ENCODE measurements at regions not wholly inside any gene's neighbourhood (a gene's known extent, or its start where the extent isn't known, plus 50 kb on each side); places are given as distances from the start of the nearest gene placed in this dataset.

DNA sequence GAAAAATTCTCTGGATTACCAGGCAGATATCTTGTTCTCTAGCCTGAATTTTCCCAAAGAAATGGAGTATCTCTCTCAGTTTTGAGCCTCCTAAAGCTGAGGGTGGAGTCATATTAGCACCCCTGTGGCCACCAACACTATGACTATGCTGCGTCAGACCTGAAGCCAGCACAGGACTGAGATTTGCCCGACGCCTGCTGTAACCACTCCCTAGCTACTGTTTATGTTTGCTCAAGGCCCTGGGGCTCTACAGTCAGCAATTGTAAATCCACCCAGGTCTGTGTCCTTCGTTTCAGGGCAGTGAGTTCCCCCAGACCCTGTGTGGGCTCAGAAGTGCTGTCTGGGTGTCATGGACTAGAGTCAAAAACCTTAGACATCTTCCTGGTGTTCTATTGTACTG, 61.4 kb downstream of the ZXDA start:
- no peak for DNase-seq (ENCODE audit: low spot score in 2 of 2)
- Histone ChIP-seq H3K4me1 (no peaks in the 10 kb centered on the region), H3K36me3 (no peaks in the 10 kb centered on the region), H3K27ac (no peak overlapping the region), H3K9me3 (peaks cover 0 to 25% (median 5%) of the 10 kb centered on the region in 4 donors), H3K27me3 (no peaks in the 10 kb centered on the region), H3K4me3 (no peak overlapping the region)
- 71 to 90% methylated on average over 2 to 4 of the region's 4 CpGs for WGBS, 2 donors
- TF ChIP-seq POLR2A (IDR thresholded peaks at IDR 0.05) (no peak), EP300 (IDR thresholded peaks at IDR 0.05) (no peak)
- TF ChIP-seq, protein P1, sequence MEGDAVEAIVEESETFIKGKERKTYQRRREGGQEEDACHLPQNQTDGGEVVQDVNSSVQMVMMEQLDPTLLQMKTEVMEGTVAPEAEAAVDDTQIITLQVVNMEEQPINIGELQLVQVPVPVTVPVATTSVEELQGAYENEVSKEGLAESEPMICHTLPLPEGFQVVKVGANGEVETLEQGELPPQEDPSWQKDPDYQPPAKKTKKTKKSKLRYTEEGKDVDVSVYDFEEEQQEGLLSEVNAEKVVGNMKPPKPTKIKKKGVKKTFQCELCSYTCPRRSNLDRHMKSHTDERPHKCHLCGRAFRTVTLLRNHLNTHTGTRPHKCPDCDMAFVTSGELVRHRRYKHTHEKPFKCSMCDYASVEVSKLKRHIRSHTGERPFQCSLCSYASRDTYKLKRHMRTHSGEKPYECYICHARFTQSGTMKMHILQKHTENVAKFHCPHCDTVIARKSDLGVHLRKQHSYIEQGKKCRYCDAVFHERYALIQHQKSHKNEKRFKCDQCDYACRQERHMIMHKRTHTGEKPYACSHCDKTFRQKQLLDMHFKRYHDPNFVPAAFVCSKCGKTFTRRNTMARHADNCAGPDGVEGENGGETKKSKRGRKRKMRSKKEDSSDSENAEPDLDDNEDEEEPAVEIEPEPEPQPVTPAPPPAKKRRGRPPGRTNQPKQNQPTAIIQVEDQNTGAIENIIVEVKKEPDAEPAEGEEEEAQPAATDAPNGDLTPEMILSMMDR (IDR thresholded peaks at IDR 0.05): no peak

DNA sequence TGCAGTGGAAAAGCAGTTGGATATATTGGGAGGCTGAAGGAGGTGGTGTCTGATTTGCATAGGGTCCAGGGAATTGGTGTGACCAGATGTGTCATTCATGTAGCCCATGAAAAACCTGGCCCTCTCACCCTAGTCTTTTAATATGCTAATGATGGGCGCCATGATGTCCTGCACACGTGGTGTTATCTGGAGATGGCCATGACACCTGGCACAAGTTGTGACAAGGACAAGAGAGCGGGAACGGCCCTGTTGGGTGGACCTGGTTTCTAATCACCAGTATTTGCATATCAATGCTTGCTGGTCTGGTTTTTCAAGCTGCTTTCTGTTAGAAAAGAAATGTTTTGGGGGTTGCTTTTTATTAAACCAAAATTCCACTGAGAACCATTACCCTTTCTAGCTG, 87.4 kb downstream of the ZXDA start:
- no peak for TF ChIP-seq POLR2A (IDR thresholded peaks at IDR 0.05)
- no peak for TF ChIP-seq EP300 (IDR thresholded peaks at IDR 0.05)
- TF ChIP-seq, protein P1 (IDR thresholded peaks at IDR 0.05): no peak
- Histone ChIP-seq H3K27me3 (peaks cover 0 to 4% of the 10 kb centered on the region in 2 donors), H3K27ac (no peak overlapping the region), H3K36me3 (no peaks in the 10 kb centered on the region), H3K9me3 (no peaks in the 10 kb centered on the region), H3K4me1 (no peaks in the 10 kb centered on the region), H3K4me3 (no peak overlapping the region)
- no peak for DNase-seq (ENCODE audit: low spot score in 2 of 2)
- 64 to 67% methylated on average over 4 of the region's 4 CpGs for WGBS, 2 donors

DNA sequence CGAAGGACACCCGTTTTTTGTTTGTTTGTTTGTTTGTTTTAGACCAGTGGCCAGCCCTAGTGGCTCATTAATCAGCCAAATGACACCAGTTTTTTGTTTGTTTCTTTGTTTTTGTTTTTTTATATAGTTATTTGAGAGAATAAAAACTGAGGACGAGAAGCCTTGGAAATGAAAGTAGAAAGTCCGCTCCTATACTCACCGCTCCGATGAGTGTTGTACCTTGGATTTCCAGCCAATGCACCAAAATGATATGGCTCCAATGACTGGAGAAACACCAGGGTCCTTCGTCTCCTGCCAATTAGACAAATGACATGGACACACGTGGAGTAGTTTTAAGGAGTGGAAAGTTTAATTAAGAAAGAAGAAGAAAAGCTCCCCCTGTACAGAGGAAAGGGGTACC, 87.9 kb downstream of the ZXDA start:
- peak overlapping the region in 1 of 4 donors; percentile 34 for H3K4me3 ChIP-seq
- H3K27me3 ChIP-seq: peaks cover 0 to 4% of the 10 kb centered on the region in 2 donors
- H3K36me3 ChIP-seq: no peaks in the 10 kb centered on the region
- TF ChIP-seq, protein P1 (IDR thresholded peaks at IDR 0.05): no peak
- no peak for TF ChIP-seq EP300 (IDR thresholded peaks at IDR 0.05)
- no peak for TF ChIP-seq POLR2A (IDR thresholded peaks at IDR 0.05)
- H3K27ac ChIP-seq: no peak overlapping the region
- no peaks in the 10 kb centered on the region for H3K4me1 ChIP-seq
- no peak for DNase-seq (ENCODE audit: low spot score in 2 of 2)
- 55 to 64% methylated on average over 8 of the region's 8 CpGs for WGBS, 2 donors
- no peaks in the 10 kb centered on the region for H3K9me3 ChIP-seq

DNA sequence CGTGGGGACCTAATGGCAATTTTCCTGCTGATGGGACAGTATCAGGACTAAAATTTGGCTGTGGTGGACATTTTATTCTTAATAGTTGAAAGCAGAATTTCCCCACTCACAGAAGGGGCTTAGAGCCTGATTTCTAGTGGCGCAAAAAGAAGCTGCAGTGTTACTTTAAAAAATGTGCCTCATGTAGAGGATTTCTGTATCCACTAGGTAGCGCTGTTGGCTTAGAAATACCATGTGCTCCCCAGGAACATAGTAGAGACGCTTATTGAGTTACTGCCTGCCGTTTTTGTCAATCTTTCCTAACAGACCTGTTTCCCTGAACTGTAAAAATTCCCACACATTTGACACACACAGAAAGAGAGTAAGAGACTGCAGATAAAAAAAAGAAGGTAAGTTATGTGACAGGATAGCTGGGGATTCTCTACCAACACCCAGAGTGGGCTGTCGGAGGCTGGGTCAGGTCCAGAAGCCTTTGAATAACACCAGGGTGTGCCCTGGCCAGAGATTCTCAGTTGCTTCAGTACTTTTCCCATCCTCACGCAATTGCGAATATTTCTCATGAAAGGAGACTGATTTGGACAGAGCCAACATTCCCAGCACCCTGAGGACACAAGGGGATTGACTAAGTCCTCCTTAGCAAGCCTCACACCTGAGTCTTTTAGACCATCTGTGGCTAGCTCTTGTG, 88.4 kb downstream of the ZXDA start:
- H3K27ac ChIP-seq: no peak overlapping the region
- no peak for TF ChIP-seq POLR2A (IDR thresholded peaks at IDR 0.05)
- TF ChIP-seq, protein P1 (IDR thresholded peaks at IDR 0.05): peak; percentile 35 to 77 (median 66)
- H3K36me3 ChIP-seq: no peaks in the 10 kb centered on the region
- WGBS, 2 donors: 18 to 25% methylated on average over 8 of the region's 8 CpGs
- peaks cover 0 to 4% of the 10 kb centered on the region in 2 donors for H3K27me3 ChIP-seq
- peak overlapping the region in 1 of 4 donors; percentile 34 for H3K4me3 ChIP-seq
- no peaks in the 10 kb centered on the region for H3K9me3 ChIP-seq
- H3K4me1 ChIP-seq: no peaks in the 10 kb centered on the region
- peak in 1 of 2 donors; percentile 41 for DNase-seq (ENCODE audit: low spot score in 2 of 2)

DNA sequence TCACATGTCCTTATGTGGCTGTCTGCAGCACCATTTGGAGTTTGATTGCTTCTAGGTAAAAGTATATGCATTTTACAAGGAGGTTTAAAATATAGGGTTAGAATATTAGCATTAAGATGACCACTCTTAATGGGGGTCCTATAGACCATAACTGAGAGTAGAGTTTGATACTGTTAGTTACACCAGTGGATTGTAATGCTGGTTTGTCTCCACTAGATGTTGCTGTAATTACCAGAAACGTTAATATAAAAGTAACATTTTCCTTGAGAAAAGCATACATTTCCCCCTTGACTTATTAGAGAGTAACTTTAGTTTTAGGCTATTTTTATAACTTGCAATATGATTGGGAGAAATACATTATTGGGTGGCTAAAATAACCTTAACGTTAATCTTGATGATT, 93.0 kb downstream of the ZXDA start:
- H3K36me3 ChIP-seq: no peaks in the 10 kb centered on the region
- no peaks in the 10 kb centered on the region for H3K4me1 ChIP-seq
- no peak overlapping the region for H3K4me3 ChIP-seq
- peaks cover 0 to 4% of the 10 kb centered on the region in 2 donors for H3K27me3 ChIP-seq
- TF ChIP-seq EP300 (IDR thresholded peaks at IDR 0.05) (no peak), POLR2A (IDR thresholded peaks at IDR 0.05) (no peak)
- TF ChIP-seq, protein P1 (IDR thresholded peaks at IDR 0.05): peak in 2 of 5 experiments; percentile 7 to 38
- no peak overlapping the region for H3K27ac ChIP-seq
- WGBS, 2 donors: 16 to 33% methylated on average over 2 of the region's 2 CpGs
- DNase-seq (ENCODE audit: low spot score in 2 of 2): no peak
- peaks cover 0 to 5% (median 0%) of the 10 kb centered on the region in 4 donors for H3K9me3 ChIP-seq

All from tibial nerve (tissue), 4 donors.